ENCODE measurements at regions not wholly inside any gene's neighbourhood (a gene's known extent, or its start where the extent isn't known, plus 50 kb on each side); places are given as distances from the start of the nearest gene placed in this dataset.

GRCh38 chr2:34423301-34423700 lies 824.2 kb upstream of the FAM98A start:
- no peak for DNase-seq (ENCODE audit: low read depth, low spot score)
- in situ Hi-C loops (cut with HindIII; ENCODE audit: low pct_unique_long_range_greater_than_20kb, low sequenced_read_pairs), result no loop called here

- no peak for DNase-seq (ENCODE audit: low read depth, low spot score)
- in situ Hi-C loops (cut with HindIII; ENCODE audit: low pct_unique_long_range_greater_than_20kb, low sequenced_read_pairs), result no loop called here
Observed at GRCh38 chr2:34419856-34420255, 820.8 kb upstream of the FAM98A start.

- in situ Hi-C loops (cut with HindIII; ENCODE audit: low pct_unique_long_range_greater_than_20kb, low sequenced_read_pairs), result no loop called here
- DNase-seq (ENCODE audit: low read depth, low spot score), result no peak
Observed at GRCh38 chr2:34416856-34417255, 817.8 kb upstream of the FAM98A start.

GRCh38 chr2:34414856-34415255 lies 815.8 kb upstream of the FAM98A start:
- no peak for DNase-seq (ENCODE audit: low read depth, low spot score)
- in situ Hi-C loops (cut with HindIII; ENCODE audit: low pct_unique_long_range_greater_than_20kb, low sequenced_read_pairs), result no loop called here

DNA sequence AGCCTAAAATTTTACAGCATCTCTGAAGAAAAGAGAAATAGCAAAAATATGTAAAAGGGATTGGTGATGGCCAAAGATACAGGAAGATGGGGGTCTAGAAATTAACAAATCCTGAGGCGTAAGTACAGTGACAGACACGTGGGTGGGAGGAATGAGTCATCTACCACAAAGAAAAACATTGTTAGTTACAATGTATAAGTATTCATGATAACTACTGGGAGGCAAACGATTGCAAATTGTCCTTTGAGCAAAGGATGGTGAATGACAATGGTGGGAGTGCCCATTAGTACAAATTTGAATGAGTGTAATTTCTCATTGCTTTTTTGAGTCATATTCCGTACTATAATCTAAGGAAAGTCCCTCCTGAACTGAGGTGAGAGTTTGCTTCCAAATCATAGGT lies 809.0 kb upstream of the FAM98A start:
- in situ Hi-C loops (cut with HindIII; ENCODE audit: low pct_unique_long_range_greater_than_20kb, low sequenced_read_pairs), result no loop called here
- peak; percentile 55 for DNase-seq (ENCODE audit: low read depth, low spot score)

- no peak for DNase-seq (ENCODE audit: low read depth, low spot score)
- in situ Hi-C loops (cut with HindIII; ENCODE audit: low pct_unique_long_range_greater_than_20kb, low sequenced_read_pairs), result no loop called here
Observed at GRCh38 chr2:34403512-34403911, 804.4 kb upstream of the FAM98A start.

DNA sequence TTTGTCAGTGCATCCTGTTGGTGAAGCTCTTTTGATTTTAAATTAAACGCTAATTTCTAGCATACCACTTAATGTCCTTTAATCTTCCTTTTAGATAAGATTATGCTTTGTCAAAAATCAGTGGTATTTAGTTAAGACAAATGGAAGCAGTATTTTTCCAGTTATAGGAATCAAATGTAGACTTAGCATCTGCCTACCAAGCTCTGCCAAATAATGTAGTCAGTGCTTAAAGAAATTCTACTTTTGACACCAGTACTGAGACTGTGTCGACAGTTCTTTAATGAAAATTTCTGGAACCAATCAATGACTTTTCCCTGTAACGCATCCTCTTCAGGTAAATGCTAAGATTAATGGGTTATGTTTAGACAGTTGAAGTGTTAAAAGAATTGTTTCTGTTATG lies 803.3 kb upstream of the FAM98A start:
- in situ Hi-C loops (cut with HindIII; ENCODE audit: low pct_unique_long_range_greater_than_20kb, low sequenced_read_pairs), result no loop called here
- DNase-seq (ENCODE audit: low read depth, low spot score), result no peak

- in situ Hi-C loops (cut with HindIII; ENCODE audit: low pct_unique_long_range_greater_than_20kb, low sequenced_read_pairs), result no loop called here
- no peak for DNase-seq (ENCODE audit: low read depth, low spot score)
Observed at GRCh38 chr2:34401186-34401585, 802.1 kb upstream of the FAM98A start.

- in situ Hi-C loops (cut with HindIII; ENCODE audit: low pct_unique_long_range_greater_than_20kb, low sequenced_read_pairs), result no loop called here
- no peak for DNase-seq (ENCODE audit: low read depth, low spot score)
Observed at GRCh38 chr2:34388446-34388845, 789.3 kb upstream of the FAM98A start.

GRCh38 chr2:34387536-34387935 lies 788.4 kb upstream of the FAM98A start:
- in situ Hi-C loops (cut with HindIII; ENCODE audit: low pct_unique_long_range_greater_than_20kb, low sequenced_read_pairs), result no loop called here
- DNase-seq (ENCODE audit: low read depth, low spot score), result no peak

DNA sequence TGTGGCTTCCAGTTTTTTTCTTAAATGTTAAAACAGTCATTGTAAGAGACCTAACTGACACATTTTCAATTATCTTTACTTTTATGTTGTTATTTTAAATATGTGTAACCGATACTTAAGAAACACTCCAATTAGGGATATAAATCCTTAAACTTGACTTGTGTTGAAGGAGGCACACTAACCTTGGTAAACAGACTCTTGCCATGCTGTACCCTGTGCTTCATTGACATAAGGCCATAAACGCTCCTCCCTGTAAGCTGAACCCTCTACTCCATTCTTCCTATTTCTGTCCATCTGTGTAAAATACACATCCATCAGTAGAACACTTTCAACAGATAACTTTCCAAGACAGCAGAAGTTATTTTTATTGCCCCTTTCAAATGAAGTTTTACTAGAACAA lies 780.5 kb upstream of the FAM98A start:
- DNase-seq (ENCODE audit: low read depth, low spot score), result no peak
- in situ Hi-C loops (cut with HindIII; ENCODE audit: low pct_unique_long_range_greater_than_20kb, low sequenced_read_pairs), result no loop called here

DNA sequence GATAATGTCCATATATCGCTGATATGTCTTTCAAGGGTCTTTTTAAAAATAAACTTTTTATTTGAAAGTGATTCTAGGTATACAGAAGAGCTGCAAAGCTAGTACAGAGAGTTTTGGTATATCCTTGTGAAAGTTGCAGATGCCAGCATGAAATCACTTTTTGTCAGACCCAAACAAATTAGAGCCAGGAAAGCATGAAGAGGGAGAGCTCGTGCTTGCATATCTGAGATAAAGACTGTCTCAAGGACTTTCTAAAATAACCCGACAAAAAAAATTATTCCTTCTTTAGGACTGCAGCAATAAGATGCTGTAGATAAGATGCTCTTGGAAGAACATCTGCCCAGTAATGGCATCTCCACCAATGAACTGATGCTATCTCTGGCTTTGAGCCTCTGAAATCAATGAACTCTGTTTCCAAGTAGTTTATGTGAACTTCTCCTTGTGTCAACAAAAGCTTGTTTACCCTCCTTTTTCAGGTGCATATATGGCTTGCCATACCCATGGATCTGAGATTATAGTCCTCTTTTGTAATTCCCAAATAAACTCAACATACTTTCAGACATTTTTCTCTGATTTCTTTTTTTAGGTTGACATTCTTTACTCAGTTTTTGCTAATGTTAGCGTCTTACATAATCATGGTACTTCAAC lies 774.6 kb upstream of the FAM98A start:
- in situ Hi-C loops (cut with HindIII; ENCODE audit: low pct_unique_long_range_greater_than_20kb, low sequenced_read_pairs), result no loop called here
- no peak for DNase-seq (ENCODE audit: low read depth, low spot score)

DNA sequence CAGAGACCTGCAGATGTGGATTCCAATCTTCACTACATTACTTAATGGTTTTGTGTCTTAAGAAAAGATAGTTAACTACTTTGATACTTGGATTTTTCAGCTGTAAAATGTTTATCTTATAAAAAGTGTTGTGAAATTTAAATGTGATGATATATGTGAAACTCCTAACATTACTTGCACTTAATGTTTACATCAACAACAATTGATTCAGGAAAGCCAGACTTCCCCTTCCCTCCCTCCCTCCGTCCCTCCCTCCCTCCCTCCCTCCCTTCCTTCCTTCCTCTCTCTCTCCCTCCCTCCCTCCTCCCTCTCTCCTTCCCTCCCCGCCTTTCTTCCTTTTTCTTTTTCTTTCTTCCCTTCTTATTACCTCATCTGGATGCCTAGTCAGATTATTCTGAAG lies 773.9 kb upstream of the FAM98A start:
- in situ Hi-C loops (cut with HindIII; ENCODE audit: low pct_unique_long_range_greater_than_20kb, low sequenced_read_pairs), result no loop called here

DNA sequence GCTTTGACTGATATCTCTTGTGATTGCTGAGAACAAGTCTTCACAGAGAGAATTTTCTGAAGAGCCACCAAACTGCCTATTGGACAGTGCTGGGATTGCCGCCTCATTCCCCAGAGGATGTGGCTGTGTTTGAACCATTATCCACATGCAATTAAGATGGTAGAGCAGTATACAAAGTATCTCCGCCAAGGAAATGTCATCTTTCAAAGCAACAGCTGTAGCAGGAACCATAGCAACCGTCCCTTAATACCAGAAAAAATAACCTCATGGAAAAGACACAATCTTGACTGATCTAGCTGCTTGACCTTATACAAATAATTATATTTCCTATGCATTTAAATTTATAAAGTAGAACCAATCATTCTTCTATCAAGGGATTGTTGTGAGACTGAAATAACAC lies 772.6 kb upstream of the FAM98A start:
- in situ Hi-C loops (cut with HindIII; ENCODE audit: low pct_unique_long_range_greater_than_20kb, low sequenced_read_pairs), result no loop called here
- DNase-seq (ENCODE audit: low read depth, low spot score), result no peak

More for the DNA sequence above, 773.9 kb upstream of the FAM98A start:
- no peak for DNase-seq (ENCODE audit: low read depth, low spot score)

- in situ Hi-C loops (cut with HindIII; ENCODE audit: low pct_unique_long_range_greater_than_20kb, low sequenced_read_pairs), result no loop called here
- no peak for DNase-seq (ENCODE audit: low read depth, low spot score)
Observed at GRCh38 chr2:34368304-34368703, 769.2 kb upstream of the FAM98A start.

- no peak for DNase-seq (ENCODE audit: low read depth, low spot score)
- in situ Hi-C loops (cut with HindIII; ENCODE audit: low pct_unique_long_range_greater_than_20kb, low sequenced_read_pairs), result no loop called here
Observed at GRCh38 chr2:34365932-34366331, 766.8 kb upstream of the FAM98A start.

DNA sequence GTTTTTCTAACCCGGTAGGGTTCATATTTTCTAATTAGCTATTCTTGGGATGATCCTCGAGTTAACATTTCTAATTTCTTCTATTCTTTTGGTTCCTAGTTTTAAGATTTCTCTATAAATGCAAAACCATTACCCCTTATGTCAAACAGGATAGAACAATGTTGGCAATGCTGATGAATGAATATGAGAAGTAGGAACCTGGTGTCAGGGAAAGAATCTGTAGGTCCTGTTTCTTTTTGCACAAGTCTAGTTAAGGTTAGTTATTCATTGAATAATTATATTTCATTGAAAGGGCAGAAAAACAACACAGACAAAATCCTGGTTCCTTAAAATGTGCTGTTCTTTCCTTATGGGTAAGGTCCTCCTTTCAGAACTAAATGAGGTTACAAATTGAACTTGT lies 766.4 kb upstream of the FAM98A start:
- DNase-seq (ENCODE audit: low read depth, low spot score), result no peak
- in situ Hi-C loops (cut with HindIII; ENCODE audit: low pct_unique_long_range_greater_than_20kb, low sequenced_read_pairs), result no loop called here

DNA sequence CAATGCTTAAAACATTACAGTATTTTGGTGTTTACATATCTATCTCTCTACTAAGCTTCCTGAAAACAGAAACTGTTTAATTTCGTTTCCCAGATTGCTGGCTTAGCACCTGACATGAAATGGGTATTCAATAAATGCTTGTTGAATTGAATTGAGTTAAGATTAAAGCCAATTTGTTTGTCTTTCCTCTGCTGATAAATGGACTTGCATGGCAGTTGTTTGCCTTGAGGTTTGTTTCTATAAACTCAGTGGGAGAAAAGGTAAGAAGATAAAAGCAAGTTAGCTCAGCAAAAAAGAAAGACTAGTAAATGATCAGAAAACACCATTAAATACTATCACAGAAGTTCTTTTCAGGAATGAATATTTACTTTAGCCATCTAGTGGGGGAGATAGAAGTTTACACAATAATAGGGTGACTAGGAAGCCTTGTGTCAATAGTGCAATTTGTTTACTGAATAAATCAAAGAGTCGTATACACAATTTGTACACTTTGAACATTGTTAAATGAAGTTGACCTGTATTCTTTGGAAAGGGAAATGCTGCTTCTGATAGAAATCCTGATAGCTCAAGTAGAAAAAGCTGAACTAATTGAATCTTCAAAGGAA lies 754.5 kb upstream of the FAM98A start:
- in situ Hi-C loops (cut with HindIII; ENCODE audit: low pct_unique_long_range_greater_than_20kb, low sequenced_read_pairs), result no loop called here
- DNase-seq (ENCODE audit: low read depth, low spot score), result no peak

DNA sequence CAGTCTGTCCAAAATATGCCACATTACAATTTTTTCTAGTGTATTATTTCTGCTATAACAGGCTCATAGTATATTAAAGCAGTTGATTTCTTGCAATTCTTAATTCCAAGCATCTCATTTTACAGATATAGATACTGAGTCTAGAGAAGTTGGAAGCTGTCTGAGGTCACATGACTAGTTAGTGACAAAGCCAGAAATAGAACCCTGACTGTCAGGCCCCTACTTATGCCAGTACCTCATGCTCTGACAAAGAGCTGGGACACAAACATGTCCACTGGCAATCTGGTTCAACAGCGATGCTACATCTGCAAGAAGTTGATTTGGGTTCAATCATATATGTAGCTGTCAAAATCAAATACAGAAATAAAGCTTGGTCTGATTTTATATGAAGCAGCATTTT lies 750.4 kb upstream of the FAM98A start:
- in situ Hi-C loops (cut with HindIII; ENCODE audit: low pct_unique_long_range_greater_than_20kb, low sequenced_read_pairs), result no loop called here

DNA sequence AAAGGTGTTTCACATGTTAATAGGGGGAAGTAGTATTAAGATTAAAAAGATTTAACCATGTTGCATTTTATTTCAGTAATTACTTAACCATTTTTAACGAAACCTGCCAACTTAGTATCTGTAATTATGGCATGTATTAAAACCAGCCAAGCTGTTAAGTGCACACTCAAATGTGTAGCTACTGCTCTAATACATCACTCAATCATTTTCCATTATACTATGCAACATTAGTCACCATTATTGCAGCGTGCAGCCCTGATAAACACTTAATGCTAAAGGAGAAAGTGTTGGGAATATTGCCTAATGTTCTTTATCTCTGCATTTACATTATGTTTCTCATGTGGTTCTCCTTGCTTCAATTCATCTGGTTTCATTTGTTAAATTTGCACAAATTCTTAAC lies 745.9 kb upstream of the FAM98A start:
- in situ Hi-C loops (cut with HindIII; ENCODE audit: low pct_unique_long_range_greater_than_20kb, low sequenced_read_pairs), result no loop called here
- no peak for DNase-seq (ENCODE audit: low read depth, low spot score)

More for the DNA sequence above, 750.4 kb upstream of the FAM98A start:
- no peak for DNase-seq (ENCODE audit: low read depth, low spot score)
